BJ (cell line): ENCODE measurements at regions not wholly inside any gene's neighbourhood (a gene's known extent, or its start where the extent isn't known, plus 50 kb on each side); places are given as distances from the start of the nearest gene placed in this dataset.
"Not testable (repeated sequence)": the region's sequence is repeated elsewhere in the genome, so short reads cannot be mapped to it uniquely, and the experiment has no call there.

ENCODE experiments used
- CTCF ChIA-PET: fragments of 350-600 bp; formaldehyde crosslinking; extraction: SDS; loops from one replicate; lab custom pipeline; 2021; ENCODE audit warnings: antibody characterized with exemption, inconsistent platforms; lab: Yijun Ruan, JAX
- POLR2A ChIA-PET: fragments of 300-600 bp; sonication (Branson Sonifier 250); formaldehyde crosslinking; extraction: SDS; loops from one replicate; lab custom pipeline; 2021; ENCODE audit warnings: antibody characterized with exemption; lab: Charles Lee
- DNase-seq: peaks from one replicate; pipeline ENCODE4 v3.0.0-alpha.2; 2011; ENCODE audit warnings: low read depth
- H3K27me3 ChIP-seq: 2 replicates; pipeline ENCODE4 v1.6.0; 2011; ENCODE audit warnings: low read length; ENCODE audit not compliant: control insufficient read depth, insufficient read depth
- H3K36me3 ChIP-seq: 2 replicates; pipeline ENCODE4 v1.5.1; 2011; ENCODE audit warnings: low read length; ENCODE audit not compliant: control insufficient read depth, insufficient read depth
- H3K4me3 ChIP-seq: 2 replicates; pipeline ENCODE4 v1.5.1; 2011; ENCODE audit warnings: low read depth, mild to moderate bottlenecking, control low read depth, low read length
- CTCF ChIP-seq: IDR thresholded peaks from 2 replicates; pipeline ENCODE4 v1.5.1; 2011; ENCODE audit warnings: low read depth, mild to moderate bottlenecking, control low read depth, inconsistent platforms, low read length, moderate library complexity; ENCODE audit not compliant: insufficient read depth

GRCh38 chr2:130266836-130267235 is 68.6 kb upstream of the TUBA3E start:
- H3K27me3 ChIP-seq, POLR2A ChIA-PET, H3K36me3 ChIP-seq, H3K4me3 ChIP-seq, DNase-seq, CTCF ChIA-PET: not testable (repeated sequence)

- H3K4me3 ChIP-seq, H3K36me3 ChIP-seq, POLR2A ChIA-PET, DNase-seq, H3K27me3 ChIP-seq, CTCF ChIA-PET: not testable (repeated sequence)
These were observed 67.5 kb upstream of the TUBA3E start for GRCh38 chr2:130265570-130266247.

- H3K36me3 ChIP-seq, DNase-seq, CTCF ChIA-PET, H3K4me3 ChIP-seq, POLR2A ChIA-PET, H3K27me3 ChIP-seq: not testable (repeated sequence)
These were observed 66.7 kb upstream of the TUBA3E start for GRCh38 chr2:130264901-130265320.

GRCh38 chr2:130264501-130264900 is 66.3 kb upstream of the TUBA3E start:
- DNase-seq: no peak
- H3K4me3 ChIP-seq: no peak overlapping the region
- H3K36me3 ChIP-seq: no peaks in the 10 kb centered on the region
- no peak for TF ChIP-seq CTCF
- peaks cover 2% of the 10 kb centered on the region for H3K27me3 ChIP-seq
- CTCF ChIA-PET: no interaction called here
- POLR2A ChIA-PET: no interaction called here

- Histone ChIP-seq H3K4me3 (no peak overlapping the region), H3K27me3 (peaks cover 2% of the 10 kb centered on the region), H3K36me3 (no peaks in the 10 kb centered on the region)
- no peak for TF ChIP-seq CTCF
- ChIA-PET POLR2A (no interaction called here), CTCF (no interaction called here)
- no peak for DNase-seq
These were observed 65.8 kb upstream of the TUBA3E start for GRCh38 chr2:130264046-130264445.

DNA sequence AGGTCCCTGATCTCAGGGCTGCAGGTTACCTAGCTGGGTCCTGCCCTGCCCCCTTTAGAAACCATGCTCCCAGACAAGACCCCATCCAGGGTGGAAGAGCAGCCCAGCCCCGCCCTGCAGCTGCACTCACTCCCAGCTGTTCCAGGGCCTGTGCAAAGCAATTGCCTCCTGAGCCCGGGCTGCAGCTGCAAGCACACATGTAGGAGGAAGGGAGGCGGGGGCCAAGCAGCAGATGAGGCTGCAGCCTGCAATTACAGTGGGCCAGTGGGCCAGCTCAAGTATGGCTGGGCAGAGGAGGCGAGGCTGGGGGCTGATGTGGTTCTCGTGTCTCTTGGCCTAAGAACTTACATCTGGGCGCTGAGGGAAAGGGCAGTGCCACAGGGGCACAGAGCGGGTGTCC is 65.4 kb upstream of the TUBA3E start:
- DNase-seq: no peak
- Histone ChIP-seq H3K4me3 (no peak overlapping the region), H3K36me3 (no peaks in the 10 kb centered on the region), H3K27me3 (peaks cover 2% of the 10 kb centered on the region)
- ChIA-PET CTCF (no interaction called here), POLR2A (no interaction called here)
- TF ChIP-seq CTCF: no peak
